ENCODE measurements at regions not wholly inside any gene's neighbourhood (a gene's known extent, or its start where the extent isn't known, plus 50 kb on each side); places are given as distances from the start of the nearest gene placed in this dataset.

DNA sequence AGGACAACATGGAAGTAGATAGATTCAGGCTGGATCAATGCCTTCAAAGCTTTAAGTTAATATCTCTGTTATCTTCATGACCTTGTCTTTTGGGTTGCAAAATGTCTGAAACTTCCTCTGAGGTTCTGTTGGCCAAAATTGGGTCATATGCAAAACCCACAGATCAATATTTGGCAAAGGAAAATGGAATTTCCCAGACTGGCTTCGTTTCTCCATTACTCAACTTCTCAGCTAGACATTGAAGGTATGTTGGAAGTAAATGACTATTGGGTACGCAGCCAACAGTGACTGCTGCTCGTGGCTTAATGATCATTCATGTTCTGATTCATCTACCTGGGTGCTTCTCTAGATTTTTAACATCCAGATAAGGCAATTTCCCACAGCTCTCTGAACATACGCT lies 675.4 kb upstream of the SGO1 start:
- TF ChIP-seq, protein P1, sequence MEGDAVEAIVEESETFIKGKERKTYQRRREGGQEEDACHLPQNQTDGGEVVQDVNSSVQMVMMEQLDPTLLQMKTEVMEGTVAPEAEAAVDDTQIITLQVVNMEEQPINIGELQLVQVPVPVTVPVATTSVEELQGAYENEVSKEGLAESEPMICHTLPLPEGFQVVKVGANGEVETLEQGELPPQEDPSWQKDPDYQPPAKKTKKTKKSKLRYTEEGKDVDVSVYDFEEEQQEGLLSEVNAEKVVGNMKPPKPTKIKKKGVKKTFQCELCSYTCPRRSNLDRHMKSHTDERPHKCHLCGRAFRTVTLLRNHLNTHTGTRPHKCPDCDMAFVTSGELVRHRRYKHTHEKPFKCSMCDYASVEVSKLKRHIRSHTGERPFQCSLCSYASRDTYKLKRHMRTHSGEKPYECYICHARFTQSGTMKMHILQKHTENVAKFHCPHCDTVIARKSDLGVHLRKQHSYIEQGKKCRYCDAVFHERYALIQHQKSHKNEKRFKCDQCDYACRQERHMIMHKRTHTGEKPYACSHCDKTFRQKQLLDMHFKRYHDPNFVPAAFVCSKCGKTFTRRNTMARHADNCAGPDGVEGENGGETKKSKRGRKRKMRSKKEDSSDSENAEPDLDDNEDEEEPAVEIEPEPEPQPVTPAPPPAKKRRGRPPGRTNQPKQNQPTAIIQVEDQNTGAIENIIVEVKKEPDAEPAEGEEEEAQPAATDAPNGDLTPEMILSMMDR (IDR thresholded peaks at IDR 0.05; ENCODE audit: low read depth, low read length): no peak
- TF ChIP-seq POLR2A (IDR thresholded peaks at IDR 0.05; ENCODE audit: extremely low read depth, insufficient read length) (no peak), MYC (IDR thresholded peaks at IDR 0.05; ENCODE audit: low read depth, low read length) (no peak)
- TF ChIP-seq, protein P2, sequence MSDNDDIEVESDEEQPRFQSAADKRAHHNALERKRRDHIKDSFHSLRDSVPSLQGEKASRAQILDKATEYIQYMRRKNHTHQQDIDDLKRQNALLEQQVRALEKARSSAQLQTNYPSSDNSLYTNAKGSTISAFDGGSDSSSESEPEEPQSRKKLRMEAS (IDR thresholded peaks at IDR 0.05; ENCODE audit: low read depth, low read length): no peak

All from NB4 (cell line).